HG02588 (cell line): ENCODE measurements at regions not wholly inside any gene's neighbourhood (a gene's known extent, or its start where the extent isn't known, plus 50 kb on each side); places are given as distances from the start of the nearest gene placed in this dataset.

ENCODE experiments used
- ATAC-seq: cut with Tn5 transposase; IDR thresholded peaks from one replicate; pipeline ENCODE4 v1.9.1; 2021; ENCODE audit warnings: mild to moderate bottlenecking, moderate library complexity; ENCODE audit not compliant: unreplicated experiment

DNA sequence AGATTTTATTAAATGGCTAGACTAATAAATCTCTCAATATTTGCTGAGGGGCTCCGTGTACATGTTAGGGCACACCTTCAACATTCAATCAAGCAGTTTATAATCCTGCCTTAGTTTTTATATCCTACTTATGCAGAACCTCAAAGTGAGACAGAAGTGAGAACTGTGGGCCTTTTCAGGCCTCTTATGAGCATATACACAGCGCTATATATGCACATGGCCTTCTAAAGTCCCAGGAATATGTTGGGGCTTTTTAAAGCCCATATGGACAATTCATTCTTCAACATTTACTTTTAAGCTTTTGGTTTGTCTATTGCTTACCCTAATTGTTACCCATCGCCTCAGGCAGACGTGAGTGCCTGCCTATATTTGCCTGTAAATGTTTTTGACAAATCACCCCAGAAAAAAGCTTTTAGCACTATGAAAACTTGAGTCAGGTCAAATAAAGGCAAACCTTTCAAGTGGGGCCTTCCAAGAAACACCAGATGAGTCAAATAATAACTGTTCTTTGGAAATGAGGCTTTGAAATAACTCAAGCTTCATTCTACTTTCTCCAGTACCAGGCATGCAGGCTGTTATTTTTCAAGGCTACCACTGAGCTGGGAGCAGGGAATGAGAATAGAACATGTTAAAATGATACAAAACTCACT lies 58.2 kb downstream of the ESM1 start:
- no peak for ATAC-seq

DNA sequence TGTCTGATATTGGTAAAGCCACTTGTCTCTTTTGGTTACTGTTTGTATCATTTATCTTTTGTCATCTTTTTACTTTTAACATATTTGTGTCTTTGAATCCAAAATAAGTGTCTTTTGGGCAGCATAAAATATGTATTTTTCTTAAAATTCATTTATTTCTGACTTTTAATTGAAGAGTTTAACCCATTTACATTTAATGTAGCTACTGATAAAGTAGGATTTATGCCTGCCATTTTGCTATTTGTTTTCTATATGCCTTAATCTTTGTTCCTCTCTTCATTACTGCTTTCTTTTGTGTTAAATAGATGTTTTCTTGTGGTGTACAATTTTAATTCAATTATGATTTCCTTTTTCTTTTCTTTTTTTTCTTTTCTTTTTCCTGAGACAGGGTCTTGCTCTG lies 60.9 kb downstream of the ESM1 start:
- ATAC-seq: no peak

GRCh38 chr5:54917323-54917722 lies 68.1 kb downstream of the ESM1 start:
- ATAC-seq: no peak

DNA sequence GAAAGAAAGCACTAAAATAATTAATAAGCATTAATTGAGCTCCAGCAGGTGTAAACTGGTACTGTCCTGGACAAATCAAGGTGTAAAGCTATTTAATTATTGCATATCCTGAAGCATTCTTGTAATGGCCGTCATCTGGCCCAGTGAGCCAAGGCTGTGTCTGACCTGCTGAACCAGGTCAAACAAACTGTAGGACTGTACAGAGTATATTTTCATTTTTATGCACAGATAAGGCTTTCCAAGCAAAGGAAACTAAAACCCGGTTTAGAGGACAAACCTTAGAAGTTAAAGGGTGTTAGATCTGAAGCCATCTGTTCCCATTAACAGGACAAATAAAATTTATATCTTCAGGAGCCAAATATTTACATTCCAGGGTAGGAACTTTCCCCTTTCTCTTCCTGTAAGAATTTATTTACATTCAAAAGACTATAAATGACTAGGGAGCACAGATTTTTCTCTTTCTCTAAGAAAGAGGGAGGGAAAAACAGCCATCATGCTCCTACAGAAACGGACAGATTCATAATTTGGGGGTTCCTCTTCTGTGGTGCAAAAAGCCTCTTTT lies 69.8 kb downstream of the ESM1 start:
- ATAC-seq: no peak

DNA sequence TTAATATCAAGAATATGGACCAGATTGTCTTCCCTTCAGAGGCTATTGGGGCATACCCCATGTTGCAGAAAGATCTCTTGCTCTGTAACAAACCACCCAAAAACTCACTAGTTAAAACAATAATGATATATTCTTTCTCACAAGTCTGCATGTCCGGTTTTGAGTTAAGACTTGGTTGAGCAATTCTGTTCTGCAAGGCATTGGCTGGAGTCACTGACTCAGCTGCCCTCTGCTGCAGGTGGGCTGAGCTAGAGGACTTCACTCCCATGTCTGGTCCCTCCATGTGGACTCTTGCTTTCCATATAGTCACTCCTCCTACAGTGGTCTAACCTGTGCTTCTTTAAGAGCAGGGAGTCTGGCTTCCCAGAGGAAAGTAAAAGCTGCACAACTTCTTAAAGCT lies 73.4 kb downstream of the ESM1 start:
- ATAC-seq: no peak

- no peak for ATAC-seq
Observed at GRCh38 chr5:54909911-54910870, 75.2 kb downstream of the ESM1 start.

- no peak for ATAC-seq
Observed at GRCh38 chr5:54908774-54909525, 76.4 kb downstream of the ESM1 start.

DNA sequence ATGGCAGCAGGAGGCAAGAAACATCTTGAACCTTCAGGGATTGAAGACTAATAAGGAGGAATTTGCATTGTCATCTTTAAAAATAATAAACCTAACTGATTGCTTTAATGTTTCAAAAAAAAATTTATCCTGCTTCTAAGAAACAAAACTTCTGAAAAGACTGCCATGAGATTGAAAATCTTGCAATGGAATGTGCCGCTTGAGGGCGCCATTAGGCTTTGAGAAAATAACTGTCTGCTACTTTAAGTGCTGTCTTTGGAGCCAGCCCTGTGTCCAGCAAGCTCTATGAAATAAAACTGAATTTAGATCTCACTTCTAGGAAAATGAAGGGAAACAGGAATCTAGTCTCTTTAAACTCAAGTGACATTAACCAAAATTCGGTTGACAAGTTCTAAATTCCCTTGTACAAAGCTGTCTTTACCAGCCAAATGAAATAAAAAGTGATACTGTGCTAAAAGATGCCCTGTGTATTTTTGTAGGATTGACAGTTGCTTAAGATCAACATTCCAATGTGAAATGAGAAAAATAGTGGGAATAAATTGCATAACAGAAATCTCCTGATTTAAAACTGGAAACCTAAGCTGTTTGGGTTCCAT lies 79.4 kb downstream of the ESM1 start:
- no peak for ATAC-seq

DNA sequence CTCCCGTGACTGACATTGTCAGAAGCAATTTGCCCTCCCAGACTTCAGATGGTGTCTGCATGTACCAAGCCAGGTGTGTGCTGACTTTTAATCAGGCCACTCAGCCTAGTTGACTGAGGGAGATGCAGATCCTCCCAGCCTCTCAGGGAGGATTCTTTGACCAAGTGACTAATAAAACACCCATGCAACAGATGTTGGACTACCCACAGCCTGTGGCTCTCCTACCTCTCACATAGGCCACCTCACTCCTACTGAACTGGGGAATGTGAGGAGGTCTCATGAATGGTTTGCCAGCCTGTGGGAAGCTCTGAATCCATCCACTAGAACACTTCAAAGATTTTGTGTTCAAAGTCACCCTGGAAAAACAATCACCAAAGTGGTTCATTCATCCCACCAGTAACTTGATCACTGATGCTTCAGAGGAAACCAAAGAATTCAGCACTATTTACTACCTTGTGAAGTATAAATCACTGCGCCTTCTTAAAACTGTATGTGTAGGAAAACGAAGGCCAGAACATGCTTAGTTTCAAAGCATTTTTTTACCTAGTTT lies 80.1 kb downstream of the ESM1 start:
- ATAC-seq: no peak

DNA sequence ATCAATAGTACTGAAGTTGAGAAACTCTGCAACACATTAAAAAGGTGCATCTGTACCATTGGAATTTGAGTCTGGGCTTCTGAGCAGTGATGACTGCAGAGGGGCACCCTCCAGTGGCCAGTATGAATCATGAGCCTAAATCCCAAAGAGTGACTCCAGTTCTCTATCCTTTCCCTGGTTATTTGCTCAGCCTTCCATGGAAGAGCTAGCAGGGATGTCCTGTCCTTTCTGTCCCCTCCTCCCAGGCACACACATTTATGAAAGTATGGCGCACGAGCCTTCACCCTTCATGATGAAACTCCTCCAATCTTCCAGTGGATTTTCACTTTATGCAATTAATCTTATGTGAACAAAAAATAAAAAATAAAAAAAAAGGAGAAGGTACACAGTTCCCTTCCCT lies 81.0 kb downstream of the ESM1 start:
- ATAC-seq: no peak

- ATAC-seq: peak; percentile 100
Observed at GRCh38 chr5:54902791-54903473, 82.5 kb downstream of the ESM1 start.

DNA sequence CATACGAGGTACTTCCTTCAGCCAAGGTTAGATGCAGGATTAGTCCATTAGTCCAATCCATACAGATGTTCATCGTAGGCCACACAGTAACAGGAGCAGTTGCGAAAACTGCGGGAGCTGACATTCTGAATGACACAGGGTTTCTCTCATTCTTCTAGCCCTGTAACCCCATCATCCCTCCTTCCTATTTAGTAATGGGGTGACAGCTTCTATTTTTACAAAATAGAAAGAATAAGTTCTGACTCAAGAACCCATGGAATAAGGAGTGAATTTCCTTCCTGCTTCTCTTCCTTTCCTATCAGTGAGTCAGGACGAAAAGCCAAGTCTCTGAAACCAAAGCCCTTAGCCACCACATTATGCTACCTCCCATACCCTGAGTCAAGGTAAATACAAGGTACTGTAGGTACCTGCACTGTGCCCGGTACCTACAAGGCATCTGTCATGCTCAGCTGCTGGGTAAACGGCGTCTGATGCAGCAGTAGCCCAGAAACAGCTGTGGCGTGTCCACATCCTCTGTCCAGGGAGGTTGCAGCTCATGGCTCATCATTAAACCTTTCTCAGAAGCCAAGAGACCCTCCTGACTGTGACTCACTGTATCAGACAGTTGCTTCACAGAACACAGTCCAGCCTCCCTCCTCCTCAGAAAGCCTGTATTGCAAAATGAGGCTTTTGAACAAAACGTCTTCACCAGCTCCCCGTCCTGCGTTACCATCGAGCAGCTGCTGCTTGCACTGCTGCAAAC lies 84.2 kb downstream of the ESM1 start:
- no peak for ATAC-seq

DNA sequence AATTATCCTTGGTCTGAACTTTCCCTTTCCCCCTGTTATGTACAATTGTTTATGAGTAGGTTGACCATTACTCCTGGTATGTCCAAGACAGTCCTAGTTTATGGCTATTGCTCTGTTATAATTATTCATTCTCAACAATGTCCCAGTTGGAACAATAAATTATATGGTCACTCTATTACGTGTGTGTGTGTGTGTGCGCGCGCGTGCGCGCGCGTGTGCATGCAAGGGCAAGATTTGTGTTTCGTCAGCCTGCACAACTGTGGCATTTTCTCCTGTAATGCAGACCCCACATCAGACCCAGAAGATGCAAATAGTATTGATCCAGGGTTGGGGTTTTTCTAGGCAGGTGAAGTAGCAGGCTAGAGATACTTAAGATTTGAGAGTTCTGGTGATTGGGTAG lies 88.4 kb downstream of the ESM1 start:
- no peak for ATAC-seq

DNA sequence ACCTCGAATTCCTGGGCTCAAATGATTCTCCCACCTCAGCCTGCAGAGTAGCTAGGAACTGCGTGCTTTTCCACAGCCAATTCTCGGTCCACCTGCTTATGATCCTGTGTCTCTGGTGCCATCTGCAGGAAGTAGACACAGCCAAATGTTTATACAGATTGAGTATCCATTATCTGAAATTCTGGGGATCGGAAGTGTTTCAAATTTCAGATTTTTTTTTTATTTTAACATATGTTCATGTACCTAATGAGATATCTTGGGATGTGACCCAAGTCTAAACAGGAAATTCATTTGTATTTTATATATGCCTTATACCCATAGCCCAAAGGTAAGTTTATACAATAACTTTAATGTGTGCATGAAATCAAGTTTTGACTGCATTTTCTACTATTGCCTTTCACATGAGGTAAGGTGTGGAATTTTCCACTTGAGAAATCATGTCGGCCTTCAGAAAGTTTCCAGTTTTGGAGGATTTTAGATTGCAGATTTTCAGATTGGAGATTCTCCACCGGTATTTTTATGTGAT lies 89.5 kb downstream of the ESM1 start:
- no peak for ATAC-seq

DNA sequence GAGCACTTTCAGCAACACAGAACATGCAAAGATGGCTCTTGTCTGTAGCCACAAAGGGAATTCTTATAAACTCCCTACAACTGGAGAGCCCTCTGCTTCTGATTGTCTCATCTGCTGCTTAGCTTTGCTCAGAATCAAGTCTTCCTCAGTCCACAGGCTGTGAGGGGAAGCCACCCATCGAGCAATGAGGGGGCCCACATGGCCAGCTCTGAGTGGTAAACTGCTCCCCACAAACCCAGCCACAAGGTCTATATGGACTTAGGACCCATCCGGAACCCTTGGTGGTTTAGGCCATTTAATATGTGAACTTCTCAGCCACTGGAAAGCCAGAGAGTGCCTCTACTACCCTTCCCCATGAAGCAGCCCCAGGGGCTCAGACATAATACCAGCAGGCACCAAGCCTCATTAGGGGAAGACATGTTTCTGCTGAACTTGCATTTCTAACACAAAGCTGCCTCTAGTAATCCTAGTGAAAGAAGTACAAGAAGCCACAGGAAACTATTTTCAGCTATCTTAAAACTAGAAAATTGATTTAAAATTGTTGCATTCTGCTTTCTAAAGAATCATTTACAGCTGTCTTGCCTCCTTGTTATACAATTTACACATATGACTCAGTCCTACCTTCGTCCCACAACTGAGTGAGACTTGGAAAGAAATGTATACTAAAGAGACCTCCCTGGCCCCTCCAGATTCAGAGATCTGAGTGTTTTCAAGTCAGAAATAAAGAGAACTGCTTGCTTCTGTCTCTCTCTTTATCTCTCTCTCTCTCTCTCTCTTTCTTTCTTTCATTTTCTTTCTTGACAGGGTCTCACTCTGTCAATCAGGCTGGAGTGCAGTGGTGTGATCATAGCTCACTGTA lies 90.2 kb downstream of the ESM1 start:
- ATAC-seq: no peak

GRCh38 chr5:54889826-54890225 lies 95.6 kb downstream of the ESM1 start:
- ATAC-seq: no peak

DNA sequence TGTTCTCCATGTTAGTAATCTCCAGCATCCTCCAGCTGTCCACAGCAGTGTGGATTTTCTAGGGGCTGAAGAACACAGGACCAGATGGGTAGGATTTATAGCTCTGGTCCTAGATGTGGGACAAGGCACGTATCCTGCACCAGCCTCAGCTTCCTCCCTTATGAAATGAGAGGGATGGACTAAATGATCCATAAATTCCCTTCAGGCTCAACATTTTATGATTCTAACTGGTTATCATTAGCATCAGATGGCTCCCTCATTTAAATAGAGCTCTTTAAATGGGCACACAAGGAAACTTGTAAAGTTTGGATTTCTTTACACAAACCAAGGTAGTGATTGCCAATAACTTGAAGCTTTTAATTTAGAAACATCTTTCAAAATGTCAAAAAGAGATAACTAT lies 97.7 kb downstream of the ESM1 start:
- no peak for ATAC-seq

DNA sequence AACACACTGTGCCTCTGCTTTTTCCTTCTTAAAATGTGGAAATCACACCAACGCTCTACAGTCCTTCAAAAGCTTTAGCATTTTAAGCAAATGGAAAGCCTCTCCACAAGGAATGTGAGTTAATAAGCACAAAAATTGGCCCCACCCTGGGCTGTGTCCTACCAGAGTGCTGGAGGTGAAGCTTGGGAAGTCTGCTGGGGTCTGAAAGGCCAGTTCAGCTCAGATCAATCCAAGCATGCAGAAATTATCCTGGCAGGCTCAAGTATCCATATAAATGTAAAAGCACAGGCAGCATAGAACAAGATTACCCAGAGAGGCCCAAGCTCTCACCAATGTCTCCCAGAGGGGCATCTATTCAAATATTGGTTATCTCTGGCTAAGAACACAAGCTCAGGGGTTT lies 98.5 kb downstream of the ESM1 start:
- no peak for ATAC-seq
